Bronchial epithelial cell (primary cell): ENCODE measurements at regions not wholly inside any gene's neighbourhood (a gene's known extent, or its start where the extent isn't known, plus 50 kb on each side); places are given as distances from the start of the nearest gene placed in this dataset.

Source experiments
- DNase-seq: peaks from one replicate; pipeline ENCODE4 v3.0.0-alpha.2; 2010; ENCODE audit warnings: low read depth
- FAIRE-seq: peaks from 2 replicates; lab custom pipeline; 2011; peaks lifted over from hg19 to GRCh38; lab: Jason Lieb, UNC
- H3K27me3 ChIP-seq: 2 replicates; pipeline ENCODE4 v1.5.1; 2011; ENCODE audit warnings: low read length; ENCODE audit not compliant: control insufficient read depth, insufficient read depth
- H3K36me3 ChIP-seq: 2 replicates; pipeline ENCODE4 v1.5.1; 2011; ENCODE audit warnings: low read length; ENCODE audit not compliant: control insufficient read depth, insufficient read depth
- H3K4me3 ChIP-seq: 2 replicates; pipeline ENCODE4 v1.5.1; 2011; ENCODE audit warnings: mild to moderate bottlenecking, low read depth, low read length, control low read depth
- TF ChIP-seq, protein P1 (sequence below): IDR thresholded peaks from 2 replicates; pipeline ENCODE4 v1.5.1; 2011; ENCODE audit warnings: mild to moderate bottlenecking, moderate library complexity, low read length, control low read depth, inconsistent platforms; ENCODE audit not compliant: insufficient read depth, severe bottlenecking

DNA sequence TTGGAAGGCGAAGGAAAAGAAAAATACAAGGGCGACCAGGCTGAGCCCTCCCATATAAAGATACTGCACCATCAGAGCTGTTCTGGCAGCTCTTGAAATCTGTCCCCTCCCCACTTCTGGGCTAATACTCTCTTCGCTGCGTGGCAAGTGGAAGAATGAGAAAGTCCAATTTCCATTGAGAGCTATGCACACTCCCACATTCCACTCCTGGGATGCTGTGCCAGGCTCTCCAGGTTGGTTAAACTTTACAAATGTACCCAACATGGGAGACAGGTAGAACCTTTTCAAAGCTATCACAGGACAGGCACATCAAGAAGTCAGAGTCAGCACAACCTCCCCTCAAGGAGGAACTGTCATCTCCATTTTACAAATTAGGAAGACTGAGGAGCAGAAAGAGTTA is 465.0 kb downstream of the SHQ1 start:
- H3K4me3 ChIP-seq = no peak overlapping the region
- TF ChIP-seq, protein P1, sequence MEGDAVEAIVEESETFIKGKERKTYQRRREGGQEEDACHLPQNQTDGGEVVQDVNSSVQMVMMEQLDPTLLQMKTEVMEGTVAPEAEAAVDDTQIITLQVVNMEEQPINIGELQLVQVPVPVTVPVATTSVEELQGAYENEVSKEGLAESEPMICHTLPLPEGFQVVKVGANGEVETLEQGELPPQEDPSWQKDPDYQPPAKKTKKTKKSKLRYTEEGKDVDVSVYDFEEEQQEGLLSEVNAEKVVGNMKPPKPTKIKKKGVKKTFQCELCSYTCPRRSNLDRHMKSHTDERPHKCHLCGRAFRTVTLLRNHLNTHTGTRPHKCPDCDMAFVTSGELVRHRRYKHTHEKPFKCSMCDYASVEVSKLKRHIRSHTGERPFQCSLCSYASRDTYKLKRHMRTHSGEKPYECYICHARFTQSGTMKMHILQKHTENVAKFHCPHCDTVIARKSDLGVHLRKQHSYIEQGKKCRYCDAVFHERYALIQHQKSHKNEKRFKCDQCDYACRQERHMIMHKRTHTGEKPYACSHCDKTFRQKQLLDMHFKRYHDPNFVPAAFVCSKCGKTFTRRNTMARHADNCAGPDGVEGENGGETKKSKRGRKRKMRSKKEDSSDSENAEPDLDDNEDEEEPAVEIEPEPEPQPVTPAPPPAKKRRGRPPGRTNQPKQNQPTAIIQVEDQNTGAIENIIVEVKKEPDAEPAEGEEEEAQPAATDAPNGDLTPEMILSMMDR = no peak
- FAIRE-seq (no peak), DNase-seq (no peak)
- H3K27me3 ChIP-seq = no peaks in the 10 kb centered on the region
- H3K36me3 ChIP-seq = peaks cover 1% of the 10 kb centered on the region

DNA sequence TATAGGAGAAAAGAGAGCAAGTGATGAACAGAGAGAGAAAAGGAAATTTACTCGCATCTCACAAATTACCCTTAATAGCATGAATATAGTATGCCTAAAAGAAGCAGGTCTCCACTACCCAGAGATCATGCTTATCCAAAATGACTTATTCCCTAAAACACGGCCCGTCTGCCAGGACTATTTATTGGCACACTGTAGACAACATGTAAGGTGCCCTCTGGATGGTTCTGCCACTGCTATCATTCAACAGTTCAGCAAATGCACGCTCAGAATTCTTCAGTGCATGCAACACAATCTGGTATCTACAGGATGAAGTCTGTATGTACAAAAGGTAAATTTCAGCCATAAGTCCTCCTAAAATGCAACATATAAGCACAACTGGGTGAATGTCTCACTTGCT is 465.8 kb downstream of the SHQ1 start:
- no peak for DNase-seq
- FAIRE-seq = no peak

DNA sequence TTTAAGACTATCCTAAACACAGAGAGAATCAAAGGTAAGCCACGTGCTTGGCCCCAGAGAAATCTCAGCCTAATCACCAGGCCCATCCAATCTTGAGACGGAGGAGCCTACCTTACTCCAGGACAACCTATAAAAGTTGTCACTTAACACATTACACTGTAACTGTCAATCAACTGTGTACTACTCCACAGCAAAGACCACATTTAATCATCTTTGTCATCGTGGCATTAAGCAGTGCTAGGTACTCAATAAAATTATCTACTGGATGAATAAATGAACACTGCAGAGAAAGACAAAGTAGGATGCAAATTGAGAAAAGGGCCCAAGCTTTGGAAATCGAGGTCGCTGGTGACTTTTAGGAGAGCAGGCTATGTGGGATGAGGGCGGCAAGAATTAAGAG is 466.7 kb downstream of the SHQ1 start:
- H3K4me3 ChIP-seq = no peak overlapping the region
- peaks cover 3% of the 10 kb centered on the region for H3K36me3 ChIP-seq
- no peaks in the 10 kb centered on the region for H3K27me3 ChIP-seq
- TF ChIP-seq, protein P1 = no peak
- no peak for DNase-seq
- FAIRE-seq = peak; percentile 70

More for the DNA sequence above, 465.8 kb downstream of the SHQ1 start:
- TF ChIP-seq, protein P1 = no peak
- peaks cover 3% of the 10 kb centered on the region for H3K36me3 ChIP-seq
- no peaks in the 10 kb centered on the region for H3K27me3 ChIP-seq
- H3K4me3 ChIP-seq = no peak overlapping the region

DNA sequence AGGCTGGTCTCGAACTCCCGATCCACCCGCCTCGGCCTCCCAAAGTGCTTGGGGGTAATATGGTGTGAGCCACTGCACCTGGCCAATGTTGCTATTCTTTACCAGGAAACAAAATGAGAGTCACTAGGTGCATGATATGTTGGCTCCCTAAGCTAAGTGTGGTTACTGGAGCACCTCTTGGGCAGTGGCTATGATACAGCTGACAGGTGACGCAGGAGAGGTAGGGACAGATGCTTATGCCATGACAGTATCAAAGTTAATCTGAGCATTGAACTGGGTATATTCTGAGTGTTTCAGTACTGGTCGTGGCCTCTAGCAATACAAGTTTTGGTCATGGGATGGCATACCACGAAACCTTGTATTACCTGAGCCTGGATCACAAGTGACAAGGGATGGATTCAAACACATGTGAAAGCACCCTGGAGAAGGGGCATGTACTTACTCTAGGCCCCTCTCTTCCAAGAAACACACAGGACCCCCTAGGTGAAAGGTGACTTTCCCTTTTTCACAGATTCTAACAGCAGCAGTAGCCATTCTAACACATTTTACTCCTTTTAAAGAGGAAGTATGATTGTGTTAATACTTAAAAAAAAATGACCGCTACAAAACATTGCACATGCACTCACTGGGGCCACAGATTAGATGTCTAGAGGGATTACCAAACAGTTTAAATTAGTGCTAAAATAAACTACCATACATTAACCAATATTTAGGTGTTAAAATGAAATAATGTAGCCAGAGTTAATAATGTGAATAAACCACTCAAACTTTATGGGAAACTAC is 467.3 kb downstream of the SHQ1 start:
- H3K36me3 ChIP-seq = peaks cover 3% of the 10 kb centered on the region
- DNase-seq = no peak
- H3K4me3 ChIP-seq = no peak overlapping the region
- no peaks in the 10 kb centered on the region for H3K27me3 ChIP-seq
- TF ChIP-seq, protein P1 = no peak
- peak; percentile 28 for FAIRE-seq

GRCh38 chr3:72380193-72380592 is 468.1 kb downstream of the SHQ1 start:
- TF ChIP-seq, protein P1 = no peak
- Histone ChIP-seq H3K36me3 (peaks cover 3% of the 10 kb centered on the region), H3K27me3 (no peaks in the 10 kb centered on the region), H3K4me3 (no peak overlapping the region)
- FAIRE-seq (no peak), DNase-seq (peak; percentile 29)
